Muscle of arm (tissue), 1 donor: ENCODE measurements at regions not wholly inside any gene's neighbourhood (a gene's known extent, or its start where the extent isn't known, plus 50 kb on each side); places are given as distances from the start of the nearest gene placed in this dataset.

Experiments used
- DNase-seq: peaks from one replicate; pipeline ENCODE4 v3.0.0-alpha.2; 2013

DNA sequence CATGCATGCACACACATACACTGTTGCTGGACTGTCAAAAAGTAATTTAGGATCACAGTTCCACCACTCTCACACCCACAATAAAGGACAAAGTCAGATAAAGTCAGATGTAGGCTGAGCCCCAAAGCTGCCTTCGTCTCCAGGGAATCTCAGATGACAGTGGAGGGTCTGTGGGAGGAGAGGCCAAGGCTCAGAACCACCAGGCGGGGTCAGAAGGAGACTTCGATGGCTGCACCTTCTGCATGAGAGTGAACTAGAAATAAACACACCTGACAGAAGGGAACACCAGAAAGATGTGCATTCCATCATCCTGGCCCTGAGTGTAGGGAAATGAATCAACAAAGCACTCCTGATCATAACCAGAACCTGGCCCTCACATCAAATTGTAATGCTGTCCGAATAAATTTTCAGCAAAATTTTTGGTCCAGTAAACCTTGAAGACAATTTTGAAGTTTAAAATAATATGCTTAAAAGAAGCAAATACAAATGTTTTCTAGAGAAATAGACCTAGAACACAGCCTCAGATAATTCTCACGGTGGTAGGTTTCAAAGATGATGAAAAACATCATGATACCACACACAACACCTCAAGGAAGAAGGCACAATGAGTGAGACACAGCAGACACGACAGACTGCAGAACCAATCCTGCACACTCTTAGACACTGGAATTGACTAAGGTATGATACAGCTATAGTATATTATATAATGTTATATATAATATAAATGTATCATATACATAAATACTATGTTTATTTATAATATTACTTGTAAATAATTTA, 269.8 kb upstream of the KLF6 start:
- DNase-seq: no peak

DNA sequence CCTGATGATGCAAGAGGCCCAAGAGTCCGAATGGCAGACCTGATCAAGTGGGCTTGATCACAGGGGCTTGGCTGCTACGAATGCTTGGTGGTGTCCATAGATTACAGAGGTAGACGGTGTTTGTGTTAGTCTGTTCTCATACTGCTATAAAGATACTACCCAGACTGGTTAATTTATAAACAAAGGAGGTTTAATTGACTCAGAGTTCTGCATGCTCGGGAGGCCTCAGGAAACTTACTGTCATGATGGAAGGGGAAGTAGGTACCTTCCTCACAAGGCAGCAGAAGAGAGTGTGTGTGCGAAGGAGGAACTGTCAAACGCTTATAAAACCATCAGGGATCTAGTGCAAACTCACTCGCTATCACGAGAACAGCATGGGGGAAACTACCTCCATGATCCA, 268.9 kb upstream of the KLF6 start:
- DNase-seq: no peak

DNA sequence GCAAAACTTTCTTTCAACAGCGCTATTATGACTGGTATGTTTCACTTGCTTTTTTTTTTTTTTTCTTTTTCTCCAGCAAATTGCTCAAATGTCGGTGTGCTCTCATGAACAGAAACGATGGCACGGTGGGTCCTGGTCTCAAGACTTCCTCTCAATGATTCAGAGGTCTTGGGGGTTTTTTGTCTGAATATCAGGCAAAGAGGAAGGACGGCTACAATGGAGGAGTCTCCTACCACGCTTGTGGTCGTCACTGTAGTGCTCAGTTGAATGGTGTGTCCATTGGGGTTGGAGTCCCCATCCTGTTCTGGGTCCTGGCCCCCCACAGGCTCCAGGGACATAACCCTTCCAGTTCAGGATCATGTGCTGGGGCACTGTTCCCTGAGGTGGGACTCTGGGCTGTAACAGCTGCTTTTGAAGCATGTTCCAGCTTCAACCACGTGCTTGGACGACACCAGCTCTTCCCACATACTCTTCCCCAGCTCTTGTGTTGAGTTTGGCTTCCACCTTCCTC, 266.7 kb upstream of the KLF6 start:
- no peak for DNase-seq

DNA sequence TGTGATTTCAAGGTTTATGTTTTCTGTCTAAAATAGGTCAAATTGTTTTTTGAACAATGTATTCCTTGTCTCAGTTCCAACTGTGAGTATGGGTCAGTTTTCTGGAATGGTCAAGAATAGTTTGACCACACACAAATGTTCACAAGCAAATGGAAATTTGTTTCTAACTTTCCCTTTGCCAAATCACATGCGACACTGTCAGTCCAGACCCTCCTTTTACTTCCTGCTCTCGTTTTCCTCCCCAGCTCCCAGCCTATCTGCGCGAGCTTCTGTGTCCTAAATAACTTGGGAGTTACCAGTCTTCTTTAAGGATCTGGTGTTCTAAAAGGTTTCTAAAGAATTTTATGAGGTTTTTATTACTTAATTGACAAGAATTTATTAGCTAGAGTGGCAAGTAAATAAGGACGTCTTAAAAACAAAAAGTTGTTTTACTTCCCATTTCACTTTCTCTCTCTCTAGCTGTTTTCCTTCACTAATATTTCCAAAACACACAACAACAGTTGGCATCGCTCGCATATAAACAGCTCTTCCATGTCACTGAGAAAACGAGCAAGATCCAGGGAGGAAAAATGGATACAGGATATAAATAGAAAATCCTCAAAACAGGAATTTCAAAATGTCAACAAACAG, 266.1 kb upstream of the KLF6 start:
- DNase-seq: no peak

DNA sequence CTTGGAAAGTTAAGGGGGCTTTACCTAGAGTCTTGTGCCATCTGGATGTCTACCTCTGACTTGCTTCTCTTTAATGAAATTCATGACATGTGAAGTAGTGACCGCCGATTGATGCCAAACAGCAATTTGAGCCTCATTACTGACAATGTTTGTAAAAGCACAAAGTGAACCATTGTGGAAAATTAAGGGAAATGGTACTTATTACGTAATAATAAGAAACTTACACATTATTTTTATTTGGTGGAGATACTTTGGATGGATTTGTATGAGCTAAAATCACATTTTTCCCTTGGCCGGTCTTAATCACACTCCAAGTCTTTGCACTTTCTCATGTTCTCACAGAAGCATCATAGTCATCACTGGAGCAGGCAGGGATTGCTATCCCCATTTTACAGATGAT, 265.1 kb upstream of the KLF6 start:
- DNase-seq: no peak

DNA sequence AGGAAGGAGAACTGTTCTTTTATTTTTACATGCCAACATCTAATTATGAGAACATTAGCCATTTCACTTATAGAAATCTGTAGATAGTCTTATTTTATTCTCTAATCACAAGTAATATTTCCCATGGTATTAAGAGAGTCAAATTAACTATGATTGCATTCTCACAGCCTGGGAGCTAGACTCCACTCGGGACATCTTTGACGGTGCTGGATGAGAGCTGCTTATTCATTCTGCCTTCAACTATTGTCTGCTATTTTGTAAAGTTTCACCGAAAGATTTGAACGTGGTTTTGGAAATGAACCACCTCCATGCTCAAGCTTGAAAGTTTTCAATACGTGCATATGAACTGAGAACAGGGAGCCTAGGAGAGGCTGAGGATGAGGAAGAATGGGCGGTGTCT, 264.3 kb upstream of the KLF6 start:
- no peak for DNase-seq

DNA sequence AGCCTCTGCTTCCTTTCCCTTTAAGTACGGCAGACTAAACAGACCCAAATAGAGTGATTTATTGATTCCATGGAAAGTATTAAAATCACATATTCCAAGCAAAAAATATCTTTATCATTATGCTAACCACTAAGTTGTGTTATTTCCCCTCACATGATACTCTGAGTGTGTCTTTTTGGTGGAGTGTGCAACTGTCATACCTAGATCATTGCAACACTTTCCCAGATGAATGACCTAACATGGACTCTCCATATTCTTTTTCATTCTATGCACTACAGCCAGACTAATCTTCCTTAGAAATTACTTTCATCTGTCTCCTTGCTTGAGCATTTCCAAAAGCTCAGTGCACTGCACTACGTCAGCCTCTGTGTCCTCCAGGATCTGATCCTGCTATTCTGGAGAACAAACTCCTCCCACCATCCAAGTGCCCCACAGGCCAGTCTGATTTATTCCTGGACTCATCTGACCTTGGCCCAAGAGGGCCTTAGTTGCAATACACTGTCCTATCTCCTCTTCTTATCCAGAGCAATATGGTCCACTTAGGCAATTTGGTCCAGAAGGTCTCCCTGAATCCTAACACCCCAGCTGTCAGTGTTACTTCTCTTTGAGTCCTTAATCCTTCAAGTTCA, 263.3 kb upstream of the KLF6 start:
- DNase-seq: no peak

DNA sequence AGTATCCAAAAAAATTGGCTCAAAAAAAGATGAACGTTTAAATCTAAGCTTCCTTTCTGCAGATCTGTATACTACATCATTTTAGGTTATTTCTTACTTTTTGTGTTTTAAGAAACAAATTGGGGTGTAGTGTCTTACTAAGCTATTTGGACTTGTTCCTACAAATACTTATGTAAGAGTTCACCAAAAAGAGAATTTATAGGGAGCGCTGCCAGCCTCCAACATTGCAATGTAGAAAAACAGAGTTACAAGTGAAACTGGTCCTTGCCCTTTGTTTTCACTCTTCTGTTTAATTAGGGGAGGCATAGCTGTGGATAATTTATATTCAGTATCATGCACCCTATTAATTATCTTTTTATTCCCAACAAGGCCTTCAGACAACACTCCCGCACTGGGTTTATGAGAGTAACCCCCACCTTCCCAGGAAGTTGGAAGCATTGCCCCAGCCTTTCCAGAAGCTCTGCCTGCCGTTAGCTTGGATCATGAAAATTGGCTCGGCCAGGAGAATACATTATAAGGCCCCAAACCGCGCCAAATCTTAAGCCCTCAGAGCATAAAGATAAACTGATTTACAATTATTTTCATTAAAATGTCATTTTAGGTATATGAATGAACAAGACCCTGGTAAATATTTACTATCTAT, 261.8 kb upstream of the KLF6 start:
- DNase-seq: no peak

DNA sequence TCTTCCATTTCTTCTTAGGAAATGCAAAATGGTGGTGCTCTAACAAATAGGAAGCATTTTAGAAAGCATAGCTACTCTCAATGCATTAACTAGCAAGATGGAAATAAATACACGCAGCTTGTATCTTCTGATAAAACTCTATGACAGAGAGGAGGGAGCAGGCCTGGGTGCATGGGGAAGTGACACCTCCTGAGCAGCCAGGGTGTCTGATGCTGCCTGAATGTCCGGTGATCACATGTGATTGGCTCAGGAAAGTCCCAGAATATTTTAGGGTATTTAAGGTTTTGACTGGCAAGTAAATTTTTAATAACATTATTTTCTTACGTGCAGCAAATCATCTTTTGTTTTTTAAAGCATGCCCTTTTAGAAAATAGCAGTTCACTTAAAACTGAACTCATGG, 261.0 kb upstream of the KLF6 start:
- DNase-seq: no peak

DNA sequence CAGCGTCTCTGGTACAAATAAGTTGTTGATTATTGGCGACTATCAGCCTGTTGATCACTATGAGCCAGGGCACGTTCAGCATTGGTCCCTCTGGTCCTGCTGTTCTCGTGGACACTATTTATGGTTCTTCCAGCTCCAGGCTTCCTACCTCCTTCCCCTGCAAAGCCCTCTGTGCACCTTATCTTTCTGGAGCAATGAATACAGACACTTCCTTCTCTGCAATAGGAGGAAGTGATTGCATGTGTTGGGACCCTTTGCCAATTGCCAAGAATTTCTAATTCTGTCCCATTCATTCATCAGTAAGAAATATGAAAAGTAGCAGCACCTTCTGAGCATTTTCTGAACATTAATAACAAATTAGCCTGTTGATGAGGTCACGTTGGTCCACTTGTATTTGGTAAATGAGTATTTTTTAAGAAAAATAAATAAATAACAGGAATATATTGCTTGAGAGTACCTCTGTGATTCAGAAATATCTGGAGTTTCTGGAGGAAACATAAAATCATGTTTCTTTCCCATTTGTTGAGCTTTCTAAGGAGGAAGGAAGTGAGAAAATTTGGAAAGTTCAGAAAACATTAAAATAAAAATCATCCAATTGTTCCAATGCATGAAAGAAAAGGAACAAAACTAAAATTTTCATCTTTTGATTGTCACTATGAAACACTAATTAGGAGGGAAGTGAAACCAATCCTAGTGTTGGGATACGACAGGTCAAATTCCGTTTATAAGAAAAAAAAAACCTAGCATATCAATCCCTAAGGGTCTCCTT, 259.1 kb upstream of the KLF6 start:
- DNase-seq: no peak

DNA sequence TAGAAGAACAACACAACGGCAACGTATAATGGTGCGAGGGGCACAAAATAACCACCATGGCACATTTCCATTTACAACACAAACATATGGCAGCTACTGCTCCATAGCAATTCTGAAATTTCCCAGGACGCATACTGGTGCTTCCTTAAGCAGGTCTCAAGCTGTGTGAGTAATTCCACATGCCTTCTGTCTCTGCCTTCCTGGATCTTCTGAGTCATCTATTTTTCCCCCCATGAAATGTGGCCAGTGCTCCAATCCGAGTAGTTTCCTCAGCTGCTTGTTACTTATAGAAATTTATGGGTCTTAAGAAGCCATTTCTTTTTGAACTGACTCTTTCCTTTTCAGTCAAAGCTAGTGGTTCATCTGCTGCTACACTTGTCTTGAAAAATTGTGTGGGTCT, 256.6 kb upstream of the KLF6 start:
- DNase-seq: no peak

DNA sequence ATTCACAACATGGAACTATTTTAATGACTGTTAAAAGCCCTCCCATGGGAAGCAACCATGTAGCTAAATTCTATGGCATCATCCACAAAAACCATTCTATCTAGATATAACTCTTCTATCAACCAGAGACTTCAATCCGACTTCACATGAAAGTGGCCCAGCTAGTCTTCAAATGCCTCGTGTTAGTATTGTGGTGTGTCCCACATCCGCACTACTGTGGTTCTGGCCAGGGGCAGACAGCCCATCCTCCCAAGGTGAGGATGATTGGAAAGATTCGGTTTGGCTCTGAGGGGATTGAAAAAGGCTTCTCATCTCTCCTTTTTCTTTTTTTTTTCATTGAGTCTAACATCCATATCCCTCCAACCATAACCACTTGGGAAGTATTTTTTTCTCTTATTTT, 253.0 kb upstream of the KLF6 start:
- no peak for DNase-seq

DNA sequence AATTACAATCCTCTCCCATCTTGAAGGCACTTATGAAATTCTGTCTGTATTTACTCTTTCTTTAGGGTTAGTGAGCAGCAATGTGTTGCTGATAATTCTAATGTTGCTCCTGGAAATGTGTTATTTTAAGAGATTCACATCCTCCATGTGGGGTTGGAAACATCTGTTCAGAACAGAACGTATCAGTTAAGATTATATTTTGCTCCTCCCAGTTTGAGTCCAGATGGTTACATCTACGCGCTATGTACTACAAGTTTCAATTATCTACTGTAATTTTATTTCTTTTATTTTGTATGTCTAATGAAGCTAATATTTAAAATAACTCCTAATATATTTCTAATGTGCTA, 250.6 kb upstream of the KLF6 start:
- DNase-seq: no peak

DNA sequence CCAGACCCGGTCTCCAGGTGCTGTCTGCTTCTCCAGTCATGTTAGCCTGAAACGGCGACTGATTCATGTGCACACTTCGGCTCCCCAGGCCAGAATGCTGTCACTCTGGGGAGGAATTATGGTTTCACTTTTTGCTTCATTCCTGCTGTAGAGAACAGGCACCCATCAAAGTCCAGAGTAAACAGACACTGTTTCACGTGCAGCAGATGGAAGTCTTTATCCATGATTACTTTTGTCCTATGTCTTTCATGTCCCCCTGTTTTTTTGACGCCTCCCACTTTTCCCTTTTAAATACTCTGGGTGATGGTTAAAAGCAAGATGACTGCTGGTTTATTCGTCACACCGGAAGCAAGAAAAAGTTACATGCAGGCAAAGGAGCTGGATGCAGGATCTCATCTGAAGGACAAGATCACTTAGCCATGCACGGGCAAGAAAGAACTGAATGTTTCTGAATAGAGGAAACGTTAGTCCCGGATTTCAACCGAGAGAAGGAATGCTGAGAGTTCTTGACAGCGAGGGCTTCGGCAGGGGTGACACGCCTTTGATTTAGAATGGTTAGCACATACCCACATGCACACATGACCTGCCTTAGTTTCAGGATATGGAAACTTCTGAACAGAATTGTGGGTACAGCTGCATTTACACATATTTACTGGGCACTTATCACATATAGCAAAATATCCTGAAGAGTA, 250.0 kb upstream of the KLF6 start:
- DNase-seq: no peak

DNA sequence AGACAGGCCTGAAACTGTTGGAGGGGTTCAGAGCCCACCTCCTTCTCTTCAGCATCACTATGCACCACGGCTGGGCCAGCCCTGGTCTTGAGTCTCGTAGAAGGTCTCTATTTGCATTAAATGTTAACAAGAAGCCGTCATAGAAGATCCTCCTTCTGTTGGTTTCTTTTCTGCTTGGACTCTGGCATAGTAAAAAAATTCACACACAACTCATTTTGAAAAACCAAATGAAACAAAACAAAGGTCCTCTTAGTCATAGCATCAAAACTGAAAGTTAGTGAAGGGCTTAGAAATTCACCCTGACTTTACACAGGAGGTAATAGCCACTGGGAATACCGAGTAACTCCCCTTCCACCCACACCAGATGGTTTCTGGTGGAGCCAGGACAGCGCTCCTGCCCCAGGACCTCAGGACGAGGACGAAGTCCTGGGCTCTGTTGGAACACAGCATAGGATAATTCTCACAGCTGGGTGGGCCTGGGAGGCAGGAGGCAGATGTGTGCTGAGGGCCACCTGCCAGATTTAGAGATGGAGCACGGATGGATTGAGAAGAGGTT, 248.4 kb upstream of the KLF6 start:
- no peak for DNase-seq

DNA sequence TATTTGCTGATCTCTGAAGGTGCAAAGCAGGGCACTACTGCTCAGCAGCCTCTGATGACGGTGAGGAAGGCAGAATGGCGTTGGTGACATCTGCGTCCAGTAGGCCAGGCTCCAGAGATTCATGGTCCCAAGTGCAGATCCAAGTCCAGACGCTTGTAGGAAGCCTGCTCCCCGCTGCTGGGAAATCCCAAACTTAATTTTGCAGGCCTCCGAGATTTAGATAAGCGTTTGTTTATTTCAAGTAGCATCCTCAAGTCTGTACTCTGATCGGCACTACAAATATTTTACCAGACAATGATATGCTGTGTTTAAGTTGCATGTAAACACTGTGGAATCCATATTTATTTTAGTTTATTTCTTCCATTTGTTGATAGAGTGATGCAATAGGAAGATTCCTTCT, 244.9 kb upstream of the KLF6 start:
- no peak for DNase-seq

DNA sequence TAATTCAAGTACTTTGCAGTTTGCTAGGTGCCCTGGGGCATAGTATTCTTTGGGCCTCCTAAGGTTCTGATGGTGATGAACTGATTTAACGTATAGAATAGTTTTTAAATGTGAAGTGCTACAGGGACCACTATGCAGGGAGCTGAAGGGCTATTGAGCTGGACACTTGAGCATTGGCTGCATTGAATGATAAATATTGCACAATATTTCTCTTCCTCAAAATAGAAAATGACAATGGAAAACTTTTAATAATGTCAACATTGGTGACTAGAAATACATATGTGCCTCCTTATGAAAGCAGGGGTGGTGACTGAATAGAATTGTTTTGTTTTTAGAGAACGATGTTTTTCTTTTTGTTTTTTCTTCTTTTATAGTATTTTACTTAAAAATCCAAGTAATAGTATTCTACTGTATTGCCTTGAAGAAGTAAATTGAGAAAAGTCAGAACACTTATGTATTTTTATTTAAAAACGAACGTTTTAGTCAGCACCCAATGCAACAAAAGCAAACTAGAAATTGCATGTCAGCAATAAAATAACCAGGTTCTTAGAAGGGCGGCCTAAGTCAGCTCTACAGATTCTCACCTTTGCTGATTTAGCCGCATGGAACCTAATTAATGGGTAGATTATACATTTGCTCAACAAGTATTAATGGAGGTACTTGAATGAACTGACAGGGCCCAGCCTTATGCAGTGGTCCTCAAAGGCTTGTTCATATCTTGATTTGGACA, 244.0 kb upstream of the KLF6 start:
- no peak for DNase-seq

DNA sequence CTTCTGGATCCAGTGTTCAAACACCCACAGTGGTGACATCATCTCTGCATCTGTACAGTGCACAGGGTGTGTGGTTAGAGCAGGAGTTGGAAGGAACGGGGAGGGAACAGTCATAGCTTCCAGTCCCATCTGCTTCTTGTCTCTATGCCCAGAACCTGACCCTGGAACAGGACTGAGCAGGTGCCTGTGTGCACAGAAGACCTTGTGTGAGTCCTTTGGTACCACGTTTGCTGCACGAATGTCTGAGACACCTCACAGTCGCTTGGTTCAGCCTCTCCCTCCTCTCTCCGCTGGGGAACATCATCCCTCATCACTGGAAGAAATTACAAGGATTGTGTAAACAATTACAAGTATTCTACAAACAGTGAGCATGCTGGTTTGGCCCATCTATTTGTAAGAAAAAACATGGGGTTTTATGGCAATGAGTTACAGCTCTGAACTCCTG, 243.0 kb upstream of the KLF6 start:
- DNase-seq: no peak

DNA sequence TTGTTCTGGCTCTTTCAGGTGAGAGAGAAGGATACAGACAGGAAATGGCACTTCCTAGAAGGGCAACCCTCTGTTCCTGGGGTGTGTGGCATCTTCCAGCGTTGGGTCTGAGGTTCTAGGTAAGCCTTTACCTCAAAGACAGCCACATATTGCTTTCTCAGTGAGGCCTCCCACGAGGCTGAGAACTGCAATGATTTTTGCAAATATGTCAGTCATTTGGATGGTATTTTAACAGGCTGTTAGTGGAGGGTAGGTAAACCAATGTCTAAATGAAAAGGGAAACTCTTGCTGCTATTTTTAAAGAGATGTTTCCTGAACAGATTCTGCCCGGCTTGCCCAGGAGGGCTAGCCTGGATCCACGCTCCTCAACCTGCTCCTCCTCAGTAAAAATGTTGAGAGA, 240.3 kb upstream of the KLF6 start:
- DNase-seq: no peak

DNA sequence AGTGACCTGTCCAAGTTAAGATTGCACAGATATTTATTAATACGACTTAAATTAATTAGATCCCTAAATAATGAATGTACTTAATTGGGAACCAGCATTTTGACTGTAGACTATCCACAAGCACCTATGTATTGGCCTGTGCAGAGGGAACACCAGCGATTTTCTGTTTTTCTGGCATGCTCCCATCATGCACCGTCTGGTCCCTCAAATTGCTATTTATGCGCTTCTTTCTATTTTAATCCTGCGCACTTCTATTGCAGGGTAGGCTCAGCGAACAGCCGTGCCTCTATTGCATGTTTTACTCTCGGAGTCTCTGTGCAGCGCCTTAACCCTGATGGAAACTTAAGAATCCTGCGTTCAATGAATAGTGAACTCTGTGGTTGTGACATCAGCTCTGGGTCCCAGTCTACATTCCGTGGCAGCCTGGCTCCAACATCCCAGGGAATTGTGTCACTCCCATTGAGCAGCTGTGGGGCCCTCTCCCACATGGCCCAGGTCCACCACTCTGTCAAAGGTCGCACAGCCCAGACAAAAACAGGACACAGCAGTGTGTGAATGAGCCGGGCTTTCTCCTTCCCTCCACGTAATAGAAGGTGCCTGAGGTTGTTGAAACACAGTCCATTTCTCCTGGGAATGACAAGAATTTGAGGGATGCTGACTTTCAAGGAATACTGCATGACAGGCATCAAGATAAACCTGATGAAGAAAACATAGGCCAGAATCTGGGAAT, 239.7 kb upstream of the KLF6 start:
- no peak for DNase-seq
